ENCODE measurements at regions not wholly inside any gene's neighbourhood (a gene's known extent, or its start where the extent isn't known, plus 50 kb on each side); places are given as distances from the start of the nearest gene placed in this dataset.

DNA sequence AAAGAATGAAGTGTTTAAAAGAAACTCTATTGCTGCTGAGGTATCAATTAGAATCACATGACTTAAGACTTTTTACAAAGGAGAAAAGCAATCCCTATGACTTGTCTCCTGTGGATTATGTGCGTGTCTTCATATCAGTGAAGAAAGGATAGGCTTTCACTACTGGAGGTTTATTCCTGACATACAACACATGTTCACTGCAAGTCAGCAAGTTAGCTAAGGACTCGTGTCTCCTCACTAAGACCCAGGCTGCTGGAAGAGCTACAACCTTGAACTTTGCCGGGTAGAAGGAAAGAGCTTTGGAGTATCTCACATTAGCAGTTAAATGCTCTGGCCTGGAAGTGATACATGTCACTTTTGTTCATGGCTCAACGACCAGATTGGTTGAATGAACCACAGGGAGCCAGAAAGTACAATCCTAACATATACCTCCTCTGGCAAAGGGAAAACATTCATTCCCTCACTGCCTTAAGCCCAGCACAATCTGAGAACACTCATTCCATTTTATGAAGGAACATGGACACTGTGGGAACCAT, 215.3 kb downstream of the RNF152 start:
- DNase-seq = no peak
- peaks cover 21% of the 10 kb centered on the region for H3K36me3 Mint-ChIP-seq
- peaks cover 9 to 10% of the 10 kb centered on the region in 2 donors for H3K9me3 Mint-ChIP-seq
- no peak overlapping the region for H3K4me3 Mint-ChIP-seq
- Histone ChIP-seq H3K4me1 (ENCODE audit: control insufficient read depth, insufficient read depth, low read length) (no peaks in the 10 kb centered on the region), H3K27me3 (ENCODE audit: control insufficient read depth, insufficient read depth, low read length) (no peaks in the 10 kb centered on the region), H3K9me3 (ENCODE audit: control insufficient read depth, insufficient read depth, low read length) (no peaks in the 10 kb centered on the region), H3K27ac (ENCODE audit: low read length) (no peak overlapping the region), H3K4me3 (ENCODE audit: low read length) (no peak overlapping the region), H3K36me3 (ENCODE audit: control insufficient read depth, insufficient read depth, low read length) (no peaks in the 10 kb centered on the region)
- no peaks in the 10 kb centered on the region for H3K4me1 Mint-ChIP-seq
- H3K27ac Mint-ChIP-seq = no peak overlapping the region
- intact Hi-C loops (cut with micrococcal nuclease) = no loop called here
- H3K27me3 Mint-ChIP-seq (ENCODE audit: low read depth in 2 of 2) = peaks cover 12 to 33% of the 10 kb centered on the region in 2 donors
- ATAC-seq = no peak
- WGBS (ENCODE audit: insufficient coverage) = 65% methylated on average over 3 of the region's 4 CpGs
- TF ChIP-seq, protein P1, sequence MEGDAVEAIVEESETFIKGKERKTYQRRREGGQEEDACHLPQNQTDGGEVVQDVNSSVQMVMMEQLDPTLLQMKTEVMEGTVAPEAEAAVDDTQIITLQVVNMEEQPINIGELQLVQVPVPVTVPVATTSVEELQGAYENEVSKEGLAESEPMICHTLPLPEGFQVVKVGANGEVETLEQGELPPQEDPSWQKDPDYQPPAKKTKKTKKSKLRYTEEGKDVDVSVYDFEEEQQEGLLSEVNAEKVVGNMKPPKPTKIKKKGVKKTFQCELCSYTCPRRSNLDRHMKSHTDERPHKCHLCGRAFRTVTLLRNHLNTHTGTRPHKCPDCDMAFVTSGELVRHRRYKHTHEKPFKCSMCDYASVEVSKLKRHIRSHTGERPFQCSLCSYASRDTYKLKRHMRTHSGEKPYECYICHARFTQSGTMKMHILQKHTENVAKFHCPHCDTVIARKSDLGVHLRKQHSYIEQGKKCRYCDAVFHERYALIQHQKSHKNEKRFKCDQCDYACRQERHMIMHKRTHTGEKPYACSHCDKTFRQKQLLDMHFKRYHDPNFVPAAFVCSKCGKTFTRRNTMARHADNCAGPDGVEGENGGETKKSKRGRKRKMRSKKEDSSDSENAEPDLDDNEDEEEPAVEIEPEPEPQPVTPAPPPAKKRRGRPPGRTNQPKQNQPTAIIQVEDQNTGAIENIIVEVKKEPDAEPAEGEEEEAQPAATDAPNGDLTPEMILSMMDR (IDR thresholded peaks at IDR 0.05) = no peak

GRCh38 chr18:61676773-61677434, 215.9 kb downstream of the RNF152 start:
- Mint-ChIP-seq H3K4me3 (no peak overlapping the region), H3K36me3 (peaks cover 21% of the 10 kb centered on the region), H3K4me1 (no peaks in the 10 kb centered on the region), H3K9me3 (peaks cover 9 to 10% of the 10 kb centered on the region in 2 donors), H3K27me3 (ENCODE audit: low read depth in 2 of 2) (peaks cover 12 to 39% of the 10 kb centered on the region in 2 donors), H3K27ac (no peak overlapping the region)
- Histone ChIP-seq H3K4me3 (ENCODE audit: low read length) (no peak overlapping the region), H3K9me3 (ENCODE audit: control insufficient read depth, insufficient read depth, low read length) (no peaks in the 10 kb centered on the region), H3K27me3 (ENCODE audit: control insufficient read depth, insufficient read depth, low read length) (no peaks in the 10 kb centered on the region), H3K27ac (ENCODE audit: low read length) (no peak overlapping the region), H3K36me3 (ENCODE audit: control insufficient read depth, insufficient read depth, low read length) (no peaks in the 10 kb centered on the region), H3K4me1 (ENCODE audit: control insufficient read depth, insufficient read depth, low read length) (no peaks in the 10 kb centered on the region)
- 100% methylated on average over 1 of the region's 2 CpGs for WGBS (ENCODE audit: insufficient coverage)
- DNase-seq = no peak
- intact Hi-C loops (cut with micrococcal nuclease) = no loop called here
- ATAC-seq = no peak
- TF ChIP-seq, protein P1 (IDR thresholded peaks at IDR 0.05) = no peak

DNA sequence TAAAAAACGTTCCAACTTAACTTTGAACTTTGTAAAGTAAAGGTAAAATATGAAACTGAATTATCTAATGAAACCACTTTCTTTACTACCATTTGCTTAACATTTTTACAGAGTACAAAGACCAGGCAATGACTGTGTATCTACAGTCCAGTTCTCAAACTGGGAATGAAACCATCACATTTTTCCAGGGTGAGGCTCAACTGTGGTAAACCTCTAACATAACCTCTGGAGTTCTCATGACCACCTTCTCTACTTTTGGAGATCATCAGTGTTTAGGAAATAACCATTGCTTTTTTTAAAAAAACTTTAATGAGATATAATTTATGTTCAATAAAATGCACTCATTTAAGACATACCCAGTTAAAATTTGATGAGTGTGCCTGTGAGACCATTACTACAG, 223.5 kb downstream of the RNF152 start:
- no peak overlapping the region for H3K27ac Mint-ChIP-seq
- H3K36me3 Mint-ChIP-seq = peaks cover 12% of the 10 kb centered on the region
- no peaks in the 10 kb centered on the region for H3K4me1 Mint-ChIP-seq
- Histone ChIP-seq H3K9me3 (ENCODE audit: control insufficient read depth, insufficient read depth, low read length) (no peaks in the 10 kb centered on the region), H3K27me3 (ENCODE audit: control insufficient read depth, insufficient read depth, low read length) (no peaks in the 10 kb centered on the region), H3K27ac (ENCODE audit: low read length) (no peak overlapping the region), H3K4me1 (ENCODE audit: control insufficient read depth, insufficient read depth, low read length) (no peaks in the 10 kb centered on the region), H3K4me3 (ENCODE audit: low read length) (no peak overlapping the region), H3K36me3 (ENCODE audit: control insufficient read depth, insufficient read depth, low read length) (no peaks in the 10 kb centered on the region)
- H3K9me3 Mint-ChIP-seq = peaks cover 0 to 1% of the 10 kb centered on the region in 2 donors
- peaks cover 8 to 26% of the 10 kb centered on the region in 2 donors for H3K27me3 Mint-ChIP-seq (ENCODE audit: low read depth in 2 of 2)
- H3K4me3 Mint-ChIP-seq = no peak overlapping the region
- TF ChIP-seq, protein P1 (IDR thresholded peaks at IDR 0.05) = no peak
- no peak for DNase-seq
- no peak for ATAC-seq
- intact Hi-C loops (cut with micrococcal nuclease) = no loop called here
- no CpG with 5 or more reads among the region's 1 CpG for WGBS (ENCODE audit: insufficient coverage)

Measured in natural killer cell (primary cell).